ENCODE measurements at regions not wholly inside any gene's neighbourhood (a gene's known extent, or its start where the extent isn't known, plus 50 kb on each side); places are given as distances from the start of the nearest gene placed in this dataset.
A peak's percentile ranks its signal among the peaks of the same experiment; 100 is the strongest.
"Not testable (repeated sequence)": the region's sequence is repeated elsewhere in the genome, so short reads cannot be mapped to it uniquely, and the experiment has no call there.

DNA sequence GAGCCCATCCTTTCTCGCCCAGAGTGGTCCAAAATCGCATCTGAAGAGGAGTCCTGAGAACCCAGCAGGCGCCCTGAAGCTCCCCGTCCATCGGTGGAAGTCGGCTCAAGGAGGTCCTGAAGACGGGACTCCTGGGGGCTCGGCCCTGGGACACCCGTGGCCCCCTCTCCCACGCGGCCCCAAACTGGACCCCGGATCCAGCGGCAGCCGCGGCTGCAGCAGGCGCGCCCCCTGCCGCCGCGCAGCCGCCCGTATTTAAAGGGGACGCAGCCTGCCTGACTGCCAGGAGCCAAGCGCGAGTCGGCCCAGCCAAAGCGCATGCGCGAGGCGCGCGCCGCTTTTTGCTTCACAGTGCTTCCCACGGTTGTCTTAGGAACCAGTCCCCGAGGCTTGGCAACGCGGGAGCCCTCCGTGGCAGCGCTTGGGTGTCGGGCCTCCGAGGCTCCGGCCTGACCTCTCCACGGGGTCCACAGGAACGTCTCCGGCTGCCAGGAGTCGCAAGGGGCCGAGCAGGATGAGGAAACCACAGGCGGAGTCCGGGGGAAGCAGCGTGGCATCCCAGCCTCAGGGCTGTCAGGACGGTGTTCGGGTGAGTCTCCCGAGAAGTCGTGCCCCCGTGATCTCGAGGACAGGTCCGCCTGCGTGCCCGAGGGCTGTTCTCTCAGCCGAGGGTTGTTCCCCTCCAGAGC lies 691.6 kb downstream of the KCNJ18 start:
- peak in 1 of 35 experiments; percentile 1 for DNase-seq
- H3K4me3 ChIP-seq (ENCODE audit: control insufficient read depth in 1 of 2, extremely low read depth in 1 of 2, low read length in 1 of 2); H3K36me3 ChIP-seq (ENCODE audit: control insufficient read depth in 2 of 2, extremely low read depth in 1 of 2, insufficient read depth in 1 of 2, low read length in 1 of 2); CTCF ChIA-PET; ATAC-seq (replicated peaks in 1 of 4); H3K4me1 Mint-ChIP-seq; H3K9me3 ChIP-seq; H3K9me3 Mint-ChIP-seq; H3K27ac Mint-ChIP-seq; H3K27ac ChIP-seq (ENCODE audit: low read length); H3K27me3 ChIP-seq (replicated peaks in 1 of 2; ENCODE audit: control insufficient read depth in 2 of 2, extremely low read depth in 1 of 2, insufficient read depth in 2 of 2, low read length in 1 of 2); POLR2A ChIA-PET; H3K4me1 ChIP-seq (ENCODE audit: control insufficient read depth in 1 of 2, extremely low read depth in 1 of 2, insufficient read depth in 2 of 2, low read length in 2 of 2); H3K36me3 Mint-ChIP-seq; H3K4me3 Mint-ChIP-seq; H3K27me3 Mint-ChIP-seq: not testable (repeated sequence)
- no CpG with 5 or more reads among the region's 60 CpGs for WGBS (ENCODE audit: insufficient coverage)

DNA sequence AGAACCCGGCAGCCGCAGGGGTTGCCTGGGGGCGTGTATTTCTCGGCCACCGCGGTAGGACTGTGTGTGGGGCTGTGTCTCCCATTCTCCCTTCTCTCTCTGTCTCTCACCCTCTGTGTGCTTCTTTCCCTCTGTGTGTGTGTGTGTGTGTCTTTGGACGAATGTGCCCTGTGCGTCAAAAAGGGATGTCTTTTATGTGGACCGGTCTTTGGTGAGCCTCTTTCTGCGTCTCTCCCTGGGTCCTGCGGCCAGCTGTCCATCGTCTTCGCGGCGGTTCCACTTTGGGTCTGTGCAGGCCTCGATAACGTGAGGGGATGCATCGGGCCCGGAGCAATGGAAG lies 692.1 kb downstream of the KCNJ18 start:
- not testable (repeated sequence) for H3K27me3 Mint-ChIP-seq

DNA sequence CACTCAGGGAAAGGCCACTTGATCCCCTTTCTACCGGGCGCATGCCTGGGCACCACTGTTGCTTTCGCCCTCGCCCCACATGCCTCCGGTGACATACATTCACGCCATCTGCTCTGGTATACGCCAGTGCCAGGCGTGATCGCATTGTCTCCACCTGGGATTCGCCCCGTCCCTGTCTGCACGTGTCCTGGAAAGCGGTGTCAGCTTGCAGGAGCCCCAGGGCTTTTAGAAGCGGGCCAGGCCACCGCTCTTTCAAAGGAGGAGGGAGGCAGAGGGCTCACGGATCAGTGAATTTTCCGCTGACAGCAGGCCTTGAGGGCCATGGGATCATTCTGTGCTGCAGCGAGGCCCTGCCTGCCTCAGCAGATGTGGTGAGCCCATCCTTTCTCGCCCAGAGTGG lies 706.1 kb downstream of the KCNJ18 start:
- H3K27ac Mint-ChIP-seq; H3K36me3 Mint-ChIP-seq; H3K4me1 Mint-ChIP-seq; ATAC-seq (replicated peaks in 1 of 4); DNase-seq; H3K4me3 Mint-ChIP-seq; H3K9me3 ChIP-seq; H3K4me1 ChIP-seq (ENCODE audit: control insufficient read depth in 1 of 2, extremely low read depth in 1 of 2, insufficient read depth in 2 of 2, low read length in 2 of 2); H3K4me3 ChIP-seq (ENCODE audit: control insufficient read depth in 1 of 2, extremely low read depth in 1 of 2, low read length in 1 of 2); H3K36me3 ChIP-seq (ENCODE audit: control insufficient read depth in 2 of 2, extremely low read depth in 1 of 2, insufficient read depth in 1 of 2, low read length in 1 of 2); H3K27me3 Mint-ChIP-seq; H3K9me3 Mint-ChIP-seq; CTCF ChIA-PET; H3K27ac ChIP-seq (ENCODE audit: low read length); POLR2A ChIA-PET; H3K27me3 ChIP-seq (replicated peaks in 1 of 2; ENCODE audit: control insufficient read depth in 2 of 2, extremely low read depth in 1 of 2, insufficient read depth in 2 of 2, low read length in 1 of 2): not testable (repeated sequence)
- no CpG with 5 or more reads among the region's 19 CpGs for WGBS (ENCODE audit: insufficient coverage)

More for the DNA sequence above, 692.1 kb downstream of the KCNJ18 start:
- H3K9me3 ChIP-seq; H3K36me3 Mint-ChIP-seq; H3K4me3 ChIP-seq (ENCODE audit: control insufficient read depth in 1 of 2, extremely low read depth in 1 of 2, low read length in 1 of 2); H3K4me1 ChIP-seq (ENCODE audit: control insufficient read depth in 1 of 2, extremely low read depth in 1 of 2, insufficient read depth in 2 of 2, low read length in 2 of 2); H3K27ac ChIP-seq (ENCODE audit: low read length); ATAC-seq (replicated peaks in 1 of 4); CTCF ChIA-PET; POLR2A ChIA-PET; H3K27ac Mint-ChIP-seq; H3K4me3 Mint-ChIP-seq; H3K27me3 ChIP-seq (replicated peaks in 1 of 2; ENCODE audit: control insufficient read depth in 2 of 2, extremely low read depth in 1 of 2, insufficient read depth in 2 of 2, low read length in 1 of 2); H3K36me3 ChIP-seq (ENCODE audit: control insufficient read depth in 2 of 2, extremely low read depth in 1 of 2, insufficient read depth in 1 of 2, low read length in 1 of 2); DNase-seq; H3K4me1 Mint-ChIP-seq; H3K9me3 Mint-ChIP-seq: not testable (repeated sequence)
- WGBS (ENCODE audit: insufficient coverage): no CpG with 5 or more reads among the region's 19 CpGs

DNA sequence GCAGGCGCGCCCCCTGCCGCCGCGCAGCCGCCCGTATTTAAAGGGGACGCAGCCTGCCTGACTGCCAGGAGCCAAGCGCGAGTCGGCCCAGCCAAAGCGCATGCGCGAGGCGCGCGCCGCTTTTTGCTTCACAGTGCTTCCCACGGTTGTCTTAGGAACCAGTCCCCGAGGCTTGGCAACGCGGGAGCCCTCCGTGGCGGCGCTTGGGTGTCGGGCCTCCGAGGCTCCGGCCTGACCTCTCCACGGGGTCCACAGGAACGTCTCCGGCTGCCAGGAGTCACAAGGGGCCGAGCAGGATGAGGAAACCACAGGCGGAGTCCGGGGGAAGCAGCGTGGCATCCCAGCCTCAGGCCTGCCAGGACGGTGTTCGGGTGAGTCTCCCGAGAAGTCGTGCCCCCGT lies 706.7 kb downstream of the KCNJ18 start:
- H3K4me3 ChIP-seq (ENCODE audit: control insufficient read depth in 1 of 2, extremely low read depth in 1 of 2, low read length in 1 of 2); ATAC-seq (replicated peaks in 1 of 4); H3K27ac ChIP-seq (ENCODE audit: low read length); H3K27ac Mint-ChIP-seq; H3K36me3 Mint-ChIP-seq; DNase-seq; H3K27me3 ChIP-seq (replicated peaks in 1 of 2; ENCODE audit: control insufficient read depth in 2 of 2, extremely low read depth in 1 of 2, insufficient read depth in 2 of 2, low read length in 1 of 2); H3K4me1 ChIP-seq (ENCODE audit: control insufficient read depth in 1 of 2, extremely low read depth in 1 of 2, insufficient read depth in 2 of 2, low read length in 2 of 2); H3K4me1 Mint-ChIP-seq; POLR2A ChIA-PET; H3K9me3 ChIP-seq; H3K4me3 Mint-ChIP-seq; H3K27me3 Mint-ChIP-seq; CTCF ChIA-PET; H3K9me3 Mint-ChIP-seq; H3K36me3 ChIP-seq (ENCODE audit: control insufficient read depth in 2 of 2, extremely low read depth in 1 of 2, insufficient read depth in 1 of 2, low read length in 1 of 2): not testable (repeated sequence)
- no CpG with 5 or more reads among the region's 40 CpGs for WGBS (ENCODE audit: insufficient coverage)

DNA sequence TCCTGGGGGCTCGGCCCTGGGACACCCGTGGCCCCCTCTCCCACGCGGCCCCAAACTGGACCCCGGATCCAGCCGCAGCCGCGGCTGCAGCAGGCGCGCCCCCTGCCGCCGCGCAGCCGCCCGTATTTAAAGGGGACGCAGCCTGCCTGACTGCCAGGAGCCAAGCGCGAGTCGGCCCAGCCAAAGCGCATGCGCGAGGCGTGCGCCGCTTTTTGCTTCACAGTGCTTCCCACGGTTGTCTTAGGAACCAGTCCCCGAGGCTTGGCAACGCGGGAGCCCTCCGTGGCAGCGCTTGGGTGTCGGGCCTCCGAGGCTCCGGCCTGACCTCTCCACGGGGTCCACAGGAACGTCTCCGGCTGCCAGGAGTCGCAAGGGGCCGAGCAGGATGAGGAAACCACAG lies 712.8 kb downstream of the KCNJ18 start:
- H3K27ac Mint-ChIP-seq; H3K9me3 ChIP-seq; H3K4me1 ChIP-seq (ENCODE audit: control insufficient read depth in 1 of 2, extremely low read depth in 1 of 2, insufficient read depth in 2 of 2, low read length in 2 of 2); H3K27ac ChIP-seq (ENCODE audit: low read length); H3K9me3 Mint-ChIP-seq; H3K36me3 ChIP-seq (ENCODE audit: control insufficient read depth in 2 of 2, extremely low read depth in 1 of 2, insufficient read depth in 1 of 2, low read length in 1 of 2); POLR2A ChIA-PET; H3K27me3 ChIP-seq (replicated peaks in 1 of 2; ENCODE audit: control insufficient read depth in 2 of 2, extremely low read depth in 1 of 2, insufficient read depth in 2 of 2, low read length in 1 of 2); H3K36me3 Mint-ChIP-seq; H3K4me3 ChIP-seq (ENCODE audit: control insufficient read depth in 1 of 2, extremely low read depth in 1 of 2, low read length in 1 of 2); CTCF ChIA-PET; H3K27me3 Mint-ChIP-seq; H3K4me1 Mint-ChIP-seq; ATAC-seq (replicated peaks in 1 of 4); H3K4me3 Mint-ChIP-seq: not testable (repeated sequence)
- no CpG with 5 or more reads among the region's 39 CpGs for WGBS (ENCODE audit: insufficient coverage)
- peak in 1 of 35 experiments; percentile 19 for DNase-seq

DNA sequence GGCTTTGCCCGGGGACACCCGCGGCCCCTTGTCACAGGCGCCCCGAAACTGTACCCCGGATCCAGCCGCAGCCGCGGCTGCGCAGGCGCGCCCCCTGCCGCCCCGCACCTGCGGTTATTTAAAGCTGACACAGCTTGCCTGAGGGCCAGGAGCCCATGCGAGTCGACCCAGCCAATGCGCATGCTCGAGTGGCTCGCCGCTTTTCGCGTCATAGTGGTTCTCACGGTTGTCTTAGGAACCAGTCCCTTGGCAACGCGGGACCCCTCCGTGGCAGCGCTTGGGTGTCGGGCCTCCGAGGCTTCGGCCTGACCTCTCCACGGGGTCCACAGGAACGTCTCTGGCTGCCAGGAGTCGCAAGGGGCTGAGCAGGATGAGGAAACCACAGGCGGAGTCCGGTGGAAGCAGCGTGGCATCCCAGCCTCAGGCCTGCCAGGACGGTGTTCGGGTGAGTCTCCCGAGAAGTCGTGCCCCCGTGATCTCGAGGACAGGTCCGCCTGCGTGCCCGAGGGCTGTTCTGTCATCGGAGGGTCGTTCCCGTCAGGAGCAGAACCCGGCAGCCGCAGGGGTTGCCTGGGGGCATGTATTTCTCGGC lies 716.9 kb downstream of the KCNJ18 start:
- no peak overlapping the region for H3K27ac ChIP-seq (ENCODE audit: low read length)
- H3K9me3 ChIP-seq: no peaks in the 10 kb centered on the region
- no peak for ATAC-seq (replicated peaks in 1 of 4)
- Mint-ChIP-seq H3K27me3 (no peaks in the 10 kb centered on the region), H3K36me3 (no peaks in the 10 kb centered on the region), H3K9me3 (peaks cover 10 to 25% (median 12%) of the 10 kb centered on the region in 3 donors), H3K27ac (no peak overlapping the region), H3K4me1 (no peaks in the 10 kb centered on the region), H3K4me3 (no peak overlapping the region)
- CTCF ChIA-PET: no interaction called here
- 82% methylated on average over 40 of the region's 52 CpGs for WGBS (ENCODE audit: insufficient coverage)
- H3K36me3 ChIP-seq (ENCODE audit: control insufficient read depth in 2 of 2, extremely low read depth in 1 of 2, insufficient read depth in 1 of 2, low read length in 1 of 2): no peaks in the 10 kb centered on the region
- H3K4me1 ChIP-seq (ENCODE audit: control insufficient read depth in 1 of 2, extremely low read depth in 1 of 2, insufficient read depth in 2 of 2, low read length in 2 of 2): no peaks in the 10 kb centered on the region
- DNase-seq: no peak
- POLR2A ChIA-PET: no interaction called here
- H3K4me3 ChIP-seq (ENCODE audit: control insufficient read depth in 1 of 2, extremely low read depth in 1 of 2, low read length in 1 of 2): no peak overlapping the region
- no peaks in the 10 kb centered on the region for H3K27me3 ChIP-seq (replicated peaks in 1 of 2; ENCODE audit: control insufficient read depth in 2 of 2, extremely low read depth in 1 of 2, insufficient read depth in 2 of 2, low read length in 1 of 2)

DNA sequence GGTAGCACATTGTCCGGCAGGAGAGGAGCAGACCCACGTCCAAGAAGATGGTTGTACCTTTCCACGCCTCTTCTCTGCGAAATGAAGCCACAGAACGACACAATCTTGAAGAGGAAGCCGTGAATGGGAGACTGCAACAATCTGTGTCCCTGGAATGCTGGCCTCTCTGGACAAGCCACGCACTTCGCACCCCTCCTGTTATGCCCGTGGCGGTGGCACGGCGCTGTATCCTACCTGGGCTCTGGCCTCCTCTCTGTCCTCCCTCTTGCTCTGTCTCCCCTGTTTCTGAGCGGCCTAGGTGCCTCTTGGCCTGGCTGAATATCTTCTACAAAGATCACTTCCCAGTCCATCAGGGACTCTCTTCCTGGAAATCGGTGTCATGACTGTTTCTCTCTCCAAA lies 717.8 kb downstream of the KCNJ18 start:
- Histone ChIP-seq H3K27ac (ENCODE audit: low read length) (no peak overlapping the region), H3K27me3 (replicated peaks in 1 of 2; ENCODE audit: control insufficient read depth in 2 of 2, extremely low read depth in 1 of 2, insufficient read depth in 2 of 2, low read length in 1 of 2) (no peaks in the 10 kb centered on the region), H3K4me3 (ENCODE audit: control insufficient read depth in 1 of 2, extremely low read depth in 1 of 2, low read length in 1 of 2) (no peak overlapping the region), H3K4me1 (ENCODE audit: control insufficient read depth in 1 of 2, extremely low read depth in 1 of 2, insufficient read depth in 2 of 2, low read length in 2 of 2) (no peaks in the 10 kb centered on the region), H3K36me3 (ENCODE audit: control insufficient read depth in 2 of 2, extremely low read depth in 1 of 2, insufficient read depth in 1 of 2, low read length in 1 of 2) (no peaks in the 10 kb centered on the region), H3K9me3 (no peaks in the 10 kb centered on the region)
- no peak for ATAC-seq (replicated peaks in 1 of 4)
- H3K9me3 Mint-ChIP-seq: peaks cover 10 to 26% (median 14%) of the 10 kb centered on the region in 3 donors
- no peak overlapping the region for H3K4me3 Mint-ChIP-seq
- no peaks in the 10 kb centered on the region for H3K4me1 Mint-ChIP-seq
- no peak overlapping the region for H3K27ac Mint-ChIP-seq
- 78% methylated on average over 12 of the region's 14 CpGs for WGBS (ENCODE audit: insufficient coverage)
- ChIA-PET CTCF (no interaction called here), POLR2A (no interaction called here)
- DNase-seq: no peak
- no peaks in the 10 kb centered on the region for H3K27me3 Mint-ChIP-seq
- H3K36me3 Mint-ChIP-seq: no peaks in the 10 kb centered on the region
